SU-DHL-6 (cell line): ENCODE measurements at regions not wholly inside any gene's neighbourhood (a gene's known extent, or its start where the extent isn't known, plus 50 kb on each side); places are given as distances from the start of the nearest gene placed in this dataset.

Experiments
- EZH2phosphoT487 ChIP-seq: fragments of 200-600 bp; sonication (generic), shearing (Covaris generic); conservative IDR thresholded peaks from 2 replicates; pipeline ENCODE4 v1.6.1; 2018; ENCODE audit warnings: mild to moderate bottlenecking, antibody characterized with exemption, low read length, moderate library complexity, mixed read lengths
- TF ChIP-seq, protein P1 (sequence below): fragments of 200-600 bp; sonication (generic); IDR thresholded peaks from one replicate; pipeline ENCODE4 v1.5.1; 2017; ENCODE audit warnings: antibody characterized with exemption, mild to moderate bottlenecking, low read length, moderate library complexity; ENCODE audit not compliant: insufficient read depth, poor library complexity, severe bottlenecking

DNA sequence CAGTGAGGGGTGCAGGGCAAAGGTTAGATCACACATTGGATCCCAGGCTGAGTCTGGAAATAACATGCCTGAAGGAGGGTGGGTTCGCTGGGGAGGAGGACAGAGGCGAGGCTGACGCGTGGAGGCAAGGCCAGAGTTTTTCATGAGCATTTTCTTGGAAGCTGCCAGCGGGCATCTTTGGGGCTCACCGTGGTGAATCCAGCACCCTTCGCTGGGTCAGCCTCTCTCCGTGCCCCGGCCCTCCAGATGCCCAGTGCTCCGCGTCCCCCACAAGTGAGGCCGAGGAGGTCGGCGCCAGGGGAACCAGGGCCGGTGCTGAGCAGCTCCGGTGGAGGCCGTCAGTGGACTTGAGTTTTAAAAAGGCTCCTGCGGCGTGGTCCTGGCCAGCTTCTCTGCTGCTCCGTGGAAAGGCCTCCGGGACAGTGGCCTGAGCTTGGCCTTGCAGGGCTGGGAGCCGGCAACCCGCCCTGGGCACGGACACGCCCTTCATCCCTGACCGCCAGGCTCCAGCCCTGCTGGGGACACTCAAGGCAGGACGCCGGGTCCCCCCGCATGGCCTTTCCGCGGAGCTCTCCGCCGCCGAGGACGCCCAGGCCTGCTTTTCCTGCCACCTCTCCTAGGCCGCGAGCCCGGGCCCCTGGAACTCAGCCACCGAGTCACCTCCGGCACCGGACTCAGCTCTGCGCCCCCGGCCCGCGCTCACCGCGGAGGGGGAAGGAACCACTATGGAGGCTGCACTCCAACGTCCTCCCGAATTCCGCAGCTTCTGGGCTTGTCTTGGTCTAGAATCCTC lies 114.3 kb downstream of the THBS2 start:
- TF ChIP-seq, protein P1, sequence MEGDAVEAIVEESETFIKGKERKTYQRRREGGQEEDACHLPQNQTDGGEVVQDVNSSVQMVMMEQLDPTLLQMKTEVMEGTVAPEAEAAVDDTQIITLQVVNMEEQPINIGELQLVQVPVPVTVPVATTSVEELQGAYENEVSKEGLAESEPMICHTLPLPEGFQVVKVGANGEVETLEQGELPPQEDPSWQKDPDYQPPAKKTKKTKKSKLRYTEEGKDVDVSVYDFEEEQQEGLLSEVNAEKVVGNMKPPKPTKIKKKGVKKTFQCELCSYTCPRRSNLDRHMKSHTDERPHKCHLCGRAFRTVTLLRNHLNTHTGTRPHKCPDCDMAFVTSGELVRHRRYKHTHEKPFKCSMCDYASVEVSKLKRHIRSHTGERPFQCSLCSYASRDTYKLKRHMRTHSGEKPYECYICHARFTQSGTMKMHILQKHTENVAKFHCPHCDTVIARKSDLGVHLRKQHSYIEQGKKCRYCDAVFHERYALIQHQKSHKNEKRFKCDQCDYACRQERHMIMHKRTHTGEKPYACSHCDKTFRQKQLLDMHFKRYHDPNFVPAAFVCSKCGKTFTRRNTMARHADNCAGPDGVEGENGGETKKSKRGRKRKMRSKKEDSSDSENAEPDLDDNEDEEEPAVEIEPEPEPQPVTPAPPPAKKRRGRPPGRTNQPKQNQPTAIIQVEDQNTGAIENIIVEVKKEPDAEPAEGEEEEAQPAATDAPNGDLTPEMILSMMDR: no peak
- no peak for TF ChIP-seq EZH2phosphoT487
